T-helper 2 cell treated with Interferon-gamma antibody and Interleukin-4, amounts not matched to agents 5 μg/mL and 100 μg/mL, for 36 hours (primary cell): ENCODE measurements at regions not wholly inside any gene's neighbourhood (a gene's known extent, or its start where the extent isn't known, plus 50 kb on each side); places are given as distances from the start of the nearest gene placed in this dataset.

Experiments
- DNase-seq: peaks from one replicate; pipeline ENCODE4 v3.0.0; 2021; ENCODE audit warnings: low spot score
- H3K27ac Mint-ChIP-seq: one replicate; pipeline ENCODE4 v1.8.0; 2021; ENCODE audit warnings: mild to moderate bottlenecking, mixed read lengths
- H3K27me3 Mint-ChIP-seq: one replicate; pipeline ENCODE4 v1.8.0; 2021; ENCODE audit warnings: low read depth, mixed read lengths
- H3K36me3 Mint-ChIP-seq: one replicate; pipeline ENCODE4 v1.8.0; 2021; ENCODE audit warnings: low read depth, mixed read lengths
- H3K4me1 Mint-ChIP-seq: one replicate; pipeline ENCODE4 v1.8.0; 2021; ENCODE audit warnings: low read depth, mixed read lengths
- H3K4me3 Mint-ChIP-seq: one replicate; pipeline ENCODE4 v1.8.0; 2022; ENCODE audit warnings: mild to moderate bottlenecking, moderate library complexity, mixed read lengths
- H3K9me3 Mint-ChIP-seq: one replicate; pipeline ENCODE4 v1.8.0; 2021; ENCODE audit warnings: mixed read lengths

GRCh38 chr22:49567899-49568750 is 259.5 kb downstream of the BRD1 start:
- Mint-ChIP-seq H3K4me1 (no peaks in the 10 kb centered on the region), H3K36me3 (no peaks in the 10 kb centered on the region), H3K9me3 (no peaks in the 10 kb centered on the region), H3K27ac (no peak overlapping the region), H3K27me3 (no peaks in the 10 kb centered on the region), H3K4me3 (no peak overlapping the region)
- no peak for DNase-seq

- Mint-ChIP-seq H3K9me3 (no peaks in the 10 kb centered on the region), H3K36me3 (no peaks in the 10 kb centered on the region), H3K27me3 (no peaks in the 10 kb centered on the region), H3K4me3 (no peak overlapping the region), H3K27ac (no peak overlapping the region), H3K4me1 (no peaks in the 10 kb centered on the region)
- no peak for DNase-seq
Measured at GRCh38 chr22:49566693-49567092, 261.0 kb downstream of the BRD1 start.

GRCh38 chr22:49566141-49566541 is 261.5 kb downstream of the BRD1 start:
- peaks cover 4% of the 10 kb centered on the region for H3K9me3 Mint-ChIP-seq
- no peaks in the 10 kb centered on the region for H3K27me3 Mint-ChIP-seq
- H3K27ac Mint-ChIP-seq: no peak overlapping the region
- no peak overlapping the region for H3K4me3 Mint-ChIP-seq
- H3K36me3 Mint-ChIP-seq: no peaks in the 10 kb centered on the region
- DNase-seq: no peak
- H3K4me1 Mint-ChIP-seq: no peaks in the 10 kb centered on the region

- Mint-ChIP-seq H3K36me3 (no peaks in the 10 kb centered on the region), H3K4me3 (no peak overlapping the region), H3K4me1 (no peaks in the 10 kb centered on the region), H3K27me3 (no peaks in the 10 kb centered on the region), H3K9me3 (peaks cover 6% of the 10 kb centered on the region), H3K27ac (no peak overlapping the region)
- DNase-seq: no peak
Measured at GRCh38 chr22:49565516-49565855, 262.2 kb downstream of the BRD1 start.

GRCh38 chr22:49564666-49565515 is 262.8 kb downstream of the BRD1 start:
- no peak for DNase-seq
- Mint-ChIP-seq H3K27me3 (no peaks in the 10 kb centered on the region), H3K4me3 (no peak overlapping the region), H3K27ac (no peak overlapping the region), H3K9me3 (peaks cover 6% of the 10 kb centered on the region), H3K36me3 (no peaks in the 10 kb centered on the region), H3K4me1 (no peaks in the 10 kb centered on the region)

GRCh38 chr22:49564054-49564453 is 263.6 kb downstream of the BRD1 start:
- Mint-ChIP-seq H3K27ac (no peak overlapping the region), H3K4me1 (no peaks in the 10 kb centered on the region), H3K27me3 (no peaks in the 10 kb centered on the region), H3K36me3 (no peaks in the 10 kb centered on the region), H3K4me3 (no peak overlapping the region), H3K9me3 (peaks cover 6% of the 10 kb centered on the region)
- no peak for DNase-seq

GRCh38 chr22:49562685-49563249 is 264.9 kb downstream of the BRD1 start:
- no peaks in the 10 kb centered on the region for H3K36me3 Mint-ChIP-seq
- H3K9me3 Mint-ChIP-seq: peaks cover 6% of the 10 kb centered on the region
- H3K4me1 Mint-ChIP-seq: no peaks in the 10 kb centered on the region
- H3K27ac Mint-ChIP-seq: no peak overlapping the region
- no peak for DNase-seq
- H3K27me3 Mint-ChIP-seq: no peaks in the 10 kb centered on the region
- no peak overlapping the region for H3K4me3 Mint-ChIP-seq

GRCh38 chr22:49561976-49562375 is 265.7 kb downstream of the BRD1 start:
- Mint-ChIP-seq H3K27me3 (no peaks in the 10 kb centered on the region), H3K4me3 (no peak overlapping the region), H3K36me3 (no peaks in the 10 kb centered on the region), H3K27ac (no peak overlapping the region), H3K4me1 (no peaks in the 10 kb centered on the region), H3K9me3 (peaks cover 10% of the 10 kb centered on the region)
- DNase-seq: no peak

GRCh38 chr22:49561338-49561737 is 266.3 kb downstream of the BRD1 start:
- H3K27ac Mint-ChIP-seq: no peak overlapping the region
- no peaks in the 10 kb centered on the region for H3K4me1 Mint-ChIP-seq
- H3K36me3 Mint-ChIP-seq: no peaks in the 10 kb centered on the region
- H3K4me3 Mint-ChIP-seq: no peak overlapping the region
- no peaks in the 10 kb centered on the region for H3K27me3 Mint-ChIP-seq
- peaks cover 10% of the 10 kb centered on the region for H3K9me3 Mint-ChIP-seq
- no peak for DNase-seq

- Mint-ChIP-seq H3K27me3 (no peaks in the 10 kb centered on the region), H3K4me1 (no peaks in the 10 kb centered on the region), H3K4me3 (no peak overlapping the region), H3K36me3 (no peaks in the 10 kb centered on the region), H3K9me3 (peaks cover 18% of the 10 kb centered on the region), H3K27ac (no peak overlapping the region)
- no peak for DNase-seq
Measured at GRCh38 chr22:49555526-49555925, 272.1 kb downstream of the BRD1 start.

- no peak overlapping the region for H3K27ac Mint-ChIP-seq
- H3K36me3 Mint-ChIP-seq: no peaks in the 10 kb centered on the region
- H3K27me3 Mint-ChIP-seq: no peaks in the 10 kb centered on the region
- H3K9me3 Mint-ChIP-seq: peaks cover 21% of the 10 kb centered on the region
- no peak for DNase-seq
- H3K4me3 Mint-ChIP-seq: no peak overlapping the region
- H3K4me1 Mint-ChIP-seq: no peaks in the 10 kb centered on the region
Measured at GRCh38 chr22:49554741-49555140, 272.9 kb downstream of the BRD1 start.

GRCh38 chr22:49554296-49554625 is 273.4 kb downstream of the BRD1 start:
- no peak overlapping the region for H3K27ac Mint-ChIP-seq
- no peak for DNase-seq
- no peak overlapping the region for H3K4me3 Mint-ChIP-seq
- no peaks in the 10 kb centered on the region for H3K36me3 Mint-ChIP-seq
- no peaks in the 10 kb centered on the region for H3K27me3 Mint-ChIP-seq
- peaks cover 21% of the 10 kb centered on the region for H3K9me3 Mint-ChIP-seq
- no peaks in the 10 kb centered on the region for H3K4me1 Mint-ChIP-seq

- no peaks in the 10 kb centered on the region for H3K36me3 Mint-ChIP-seq
- no peaks in the 10 kb centered on the region for H3K4me1 Mint-ChIP-seq
- DNase-seq: no peak
- no peak overlapping the region for H3K27ac Mint-ChIP-seq
- H3K9me3 Mint-ChIP-seq: peaks cover 21% of the 10 kb centered on the region
- H3K27me3 Mint-ChIP-seq: no peaks in the 10 kb centered on the region
- H3K4me3 Mint-ChIP-seq: no peak overlapping the region
Measured at GRCh38 chr22:49553518-49554295, 274.0 kb downstream of the BRD1 start.

GRCh38 chr22:49553076-49553475 is 274.6 kb downstream of the BRD1 start:
- H3K27me3 Mint-ChIP-seq: no peaks in the 10 kb centered on the region
- H3K9me3 Mint-ChIP-seq: peaks cover 21% of the 10 kb centered on the region
- no peaks in the 10 kb centered on the region for H3K4me1 Mint-ChIP-seq
- H3K27ac Mint-ChIP-seq: no peak overlapping the region
- no peak overlapping the region for H3K4me3 Mint-ChIP-seq
- DNase-seq: no peak
- H3K36me3 Mint-ChIP-seq: no peaks in the 10 kb centered on the region
